ENCODE measurements at regions not wholly inside any gene's neighbourhood (a gene's known extent, or its start where the extent isn't known, plus 50 kb on each side); places are given as distances from the start of the nearest gene placed in this dataset.

- TF ChIP-seq CTCF (IDR thresholded peaks at IDR 0.05) (no peak), POLR2A (IDR thresholded peaks at IDR 0.05) (no peak)
Measured at GRCh38 chr4:19063662-19064061, 1042.1 kb upstream of the LCORL start.

Data from heart left ventricle (tissue), 13 donors.